ENCODE measurements at regions not wholly inside any gene's neighbourhood (a gene's known extent, or its start where the extent isn't known, plus 50 kb on each side); places are given as distances from the start of the nearest gene placed in this dataset.

DNA sequence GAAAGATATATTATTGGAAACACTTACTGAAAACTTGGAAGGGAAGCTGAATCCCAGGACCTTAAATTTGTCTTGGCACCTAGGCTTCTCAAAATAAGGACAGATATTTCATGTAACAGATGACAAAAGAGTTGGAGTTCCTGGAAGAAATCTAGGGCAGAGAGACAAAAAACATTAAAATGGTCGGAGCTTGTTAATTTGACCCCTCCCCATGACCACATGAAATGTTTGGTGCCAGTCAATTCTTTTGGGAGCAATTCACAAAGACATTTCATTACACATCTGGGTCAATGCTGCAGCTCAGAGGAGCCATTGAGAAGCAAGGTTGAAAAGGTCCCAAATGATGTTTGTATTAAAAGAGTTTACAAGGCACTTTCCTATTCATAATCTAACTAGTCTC, 162.0 kb upstream of the GUCY1A2 start:
- peaks cover 14% of the 10 kb centered on the region for H3K4me1 Mint-ChIP-seq
- no peak overlapping the region for H3K27ac Mint-ChIP-seq
- ChIA-PET POLR2A (interaction anchor here (0.7 kb wide), 1 partner anchor 119 kb away, joined by 3 read pairs; no protein-coding TSS in a partner anchor), CTCF (no interaction called here)
- DNase-seq (ENCODE audit: low spot score) (no peak), ATAC-seq (no peak)
- H3K27me3 Mint-ChIP-seq (ENCODE audit: low read depth): no peaks in the 10 kb centered on the region
- no peaks in the 10 kb centered on the region for H3K36me3 Mint-ChIP-seq
- no peak for TF ChIP-seq ATF1 (CRISPR knock-in tag; IDR thresholded peaks at IDR 0.05)
- peaks cover 10% of the 10 kb centered on the region for H3K9me3 Mint-ChIP-seq
- H3K4me3 Mint-ChIP-seq: no peak overlapping the region

DNA sequence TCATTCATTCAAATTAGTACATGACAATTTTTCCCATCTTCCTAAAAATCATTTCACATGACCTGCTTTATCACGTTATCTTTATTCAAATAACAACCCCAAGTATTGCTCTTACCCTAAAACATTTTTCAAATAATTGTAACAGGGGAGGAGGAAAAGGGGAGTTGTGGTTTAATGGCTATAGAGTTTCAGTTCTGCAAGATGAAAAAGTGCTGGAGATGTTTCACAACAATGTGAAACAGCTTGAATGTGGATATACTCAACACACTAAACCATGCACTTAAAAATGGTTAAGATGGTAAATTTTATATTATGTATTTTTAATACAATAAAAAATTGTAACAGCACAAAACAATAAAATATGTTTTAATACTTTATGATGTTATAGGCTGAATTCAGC, 161.6 kb upstream of the GUCY1A2 start:
- peaks cover 10% of the 10 kb centered on the region for H3K9me3 Mint-ChIP-seq
- no peaks in the 10 kb centered on the region for H3K36me3 Mint-ChIP-seq
- DNase-seq (ENCODE audit: low spot score) (no peak), ATAC-seq (no peak)
- H3K27me3 Mint-ChIP-seq (ENCODE audit: low read depth): no peaks in the 10 kb centered on the region
- POLR2A ChIA-PET: no interaction called here
- CTCF ChIA-PET: no interaction called here
- H3K4me3 Mint-ChIP-seq: no peak overlapping the region
- no peak overlapping the region for H3K27ac Mint-ChIP-seq
- H3K4me1 Mint-ChIP-seq: peaks cover 14% of the 10 kb centered on the region
- TF ChIP-seq, protein P1, sequence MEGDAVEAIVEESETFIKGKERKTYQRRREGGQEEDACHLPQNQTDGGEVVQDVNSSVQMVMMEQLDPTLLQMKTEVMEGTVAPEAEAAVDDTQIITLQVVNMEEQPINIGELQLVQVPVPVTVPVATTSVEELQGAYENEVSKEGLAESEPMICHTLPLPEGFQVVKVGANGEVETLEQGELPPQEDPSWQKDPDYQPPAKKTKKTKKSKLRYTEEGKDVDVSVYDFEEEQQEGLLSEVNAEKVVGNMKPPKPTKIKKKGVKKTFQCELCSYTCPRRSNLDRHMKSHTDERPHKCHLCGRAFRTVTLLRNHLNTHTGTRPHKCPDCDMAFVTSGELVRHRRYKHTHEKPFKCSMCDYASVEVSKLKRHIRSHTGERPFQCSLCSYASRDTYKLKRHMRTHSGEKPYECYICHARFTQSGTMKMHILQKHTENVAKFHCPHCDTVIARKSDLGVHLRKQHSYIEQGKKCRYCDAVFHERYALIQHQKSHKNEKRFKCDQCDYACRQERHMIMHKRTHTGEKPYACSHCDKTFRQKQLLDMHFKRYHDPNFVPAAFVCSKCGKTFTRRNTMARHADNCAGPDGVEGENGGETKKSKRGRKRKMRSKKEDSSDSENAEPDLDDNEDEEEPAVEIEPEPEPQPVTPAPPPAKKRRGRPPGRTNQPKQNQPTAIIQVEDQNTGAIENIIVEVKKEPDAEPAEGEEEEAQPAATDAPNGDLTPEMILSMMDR (IDR thresholded peaks at IDR 0.05): no peak
- TF ChIP-seq EMX1 (CRISPR knock-in tag; IDR thresholded peaks at IDR 0.05) (no peak), CDX4 (CRISPR knock-in tag; IDR thresholded peaks at IDR 0.05; ENCODE audit: borderline replicate concordance) (no peak), FOXJ3 (CRISPR knock-in tag; IDR thresholded peaks at IDR 0.05; ENCODE audit: borderline replicate concordance) (no peak), FOXK1 (CRISPR knock-in tag; IDR thresholded peaks at IDR 0.05) (no peak), ELF4 (CRISPR knock-in tag; IDR thresholded peaks at IDR 0.05; ENCODE audit: low read depth) (no peak), PRRX2 (CRISPR knock-in tag; IDR thresholded peaks at IDR 0.05) (no peak), MLX (CRISPR knock-in tag; IDR thresholded peaks at IDR 0.05) (no peak), JUN (CRISPR knock-in tag; IDR thresholded peaks at IDR 0.05) (no peak), ESRRA (CRISPR knock-in tag; IDR thresholded peaks at IDR 0.05; ENCODE audit: borderline replicate concordance) (no peak), OVOL2 (CRISPR knock-in tag; IDR thresholded peaks at IDR 0.05; ENCODE audit: borderline replicate concordance) (no peak), ZNF671 (CRISPR knock-in tag; IDR thresholded peaks at IDR 0.05) (no peak), RELA (CRISPR knock-in tag; IDR thresholded peaks at IDR 0.05; ENCODE audit: borderline replicate concordance) (no peak), TP53 (CRISPR knock-in tag; IDR thresholded peaks at IDR 0.05) (no peak)
- TF ChIP-seq, protein P2, sequence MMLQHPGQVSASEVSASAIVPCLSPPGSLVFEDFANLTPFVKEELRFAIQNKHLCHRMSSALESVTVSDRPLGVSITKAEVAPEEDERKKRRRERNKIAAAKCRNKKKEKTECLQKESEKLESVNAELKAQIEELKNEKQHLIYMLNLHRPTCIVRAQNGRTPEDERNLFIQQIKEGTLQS (CRISPR knock-in tag; conservative IDR thresholded peaks at IDR 0.05): no peak
- TF ChIP-seq, protein P3, sequence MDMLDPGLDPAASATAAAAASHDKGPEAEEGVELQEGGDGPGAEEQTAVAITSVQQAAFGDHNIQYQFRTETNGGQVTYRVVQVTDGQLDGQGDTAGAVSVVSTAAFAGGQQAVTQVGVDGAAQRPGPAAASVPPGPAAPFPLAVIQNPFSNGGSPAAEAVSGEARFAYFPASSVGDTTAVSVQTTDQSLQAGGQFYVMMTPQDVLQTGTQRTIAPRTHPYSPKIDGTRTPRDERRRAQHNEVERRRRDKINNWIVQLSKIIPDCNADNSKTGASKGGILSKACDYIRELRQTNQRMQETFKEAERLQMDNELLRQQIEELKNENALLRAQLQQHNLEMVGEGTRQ (CRISPR knock-in tag; IDR thresholded peaks at IDR 0.05): no peak

GRCh38 chr11:107177106-107177477, 158.8 kb upstream of the GUCY1A2 start:
- no peak overlapping the region for H3K4me3 Mint-ChIP-seq
- H3K36me3 Mint-ChIP-seq: no peaks in the 10 kb centered on the region
- TF ChIP-seq GRHL2 (CRISPR knock-in tag; IDR thresholded peaks at IDR 0.05; ENCODE audit: insufficient replicate concordance, severe bottlenecking) (no peak), JAZF1 (CRISPR knock-in tag; IDR thresholded peaks at IDR 0.05) (no peak)
- DNase-seq (ENCODE audit: low spot score): no peak
- no peak for ATAC-seq
- H3K27me3 Mint-ChIP-seq (ENCODE audit: low read depth): no peaks in the 10 kb centered on the region
- no peak overlapping the region for H3K27ac Mint-ChIP-seq
- ChIA-PET POLR2A (no interaction called here), CTCF (no interaction called here)
- peaks cover 22% of the 10 kb centered on the region for H3K4me1 Mint-ChIP-seq
- peaks cover 10% of the 10 kb centered on the region for H3K9me3 Mint-ChIP-seq

Measured in WTC11 (cell line).